ENCODE measurements at regions not wholly inside any gene's neighbourhood (a gene's known extent, or its start where the extent isn't known, plus 50 kb on each side); places are given as distances from the start of the nearest gene placed in this dataset.

DNA sequence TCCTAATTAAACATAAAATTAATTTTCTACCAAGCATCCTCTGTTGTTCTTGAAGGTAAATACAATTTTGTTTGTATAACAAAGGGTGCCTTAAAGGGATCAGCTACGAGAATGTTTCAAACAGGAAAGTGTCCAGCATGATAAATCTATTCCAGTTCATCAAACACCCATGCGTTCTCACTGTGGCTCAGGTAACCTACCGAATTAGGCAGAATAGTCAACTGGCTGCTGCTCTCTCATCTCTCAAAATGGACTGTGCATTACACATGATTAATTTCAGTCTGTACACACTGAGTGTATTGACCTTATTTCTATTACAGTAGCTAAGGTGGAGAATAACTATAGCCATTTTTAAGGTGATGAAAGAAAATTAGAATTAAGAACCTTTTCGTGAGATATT lies 127.5 kb upstream of the RMST start:
- DNase-seq (ENCODE audit: low read depth): no peak

- DNase-seq (ENCODE audit: low read depth): no peak
Measured at GRCh38 chr12:97336900-97337751, 125.5 kb upstream of the RMST start.

- DNase-seq (ENCODE audit: low read depth): no peak
Measured at GRCh38 chr12:97342130-97342529, 120.5 kb upstream of the RMST start.

GRCh38 chr12:97347956-97348355 lies 114.6 kb upstream of the RMST start:
- no peak for DNase-seq (ENCODE audit: low read depth)

DNA sequence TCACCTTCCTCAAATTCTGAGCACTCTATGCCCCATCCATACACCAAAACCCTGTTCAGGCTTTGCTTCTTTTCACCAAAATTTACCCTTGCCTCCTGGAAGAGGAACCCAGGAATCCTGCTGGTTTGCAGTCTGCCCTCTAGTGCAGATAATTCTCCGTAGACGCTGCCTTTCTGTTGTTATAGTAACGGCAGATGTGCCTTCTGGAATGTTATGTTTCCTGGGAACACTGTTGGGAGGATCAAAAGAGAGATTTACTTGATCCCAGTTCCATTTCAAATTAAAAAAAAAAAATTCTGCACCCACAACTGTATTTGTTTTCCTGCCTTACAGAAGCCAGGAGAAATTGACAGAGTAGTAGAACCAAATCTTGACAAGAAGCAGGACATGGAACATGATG lies 104.2 kb upstream of the RMST start:
- no peak for DNase-seq (ENCODE audit: low read depth)

- DNase-seq (ENCODE audit: low read depth): no peak
Measured at GRCh38 chr12:97359021-97359690, 103.4 kb upstream of the RMST start.

GRCh38 chr12:97363693-97364092 lies 98.9 kb upstream of the RMST start:
- no peak for DNase-seq (ENCODE audit: low read depth)

GRCh38 chr12:97368462-97369163 lies 94.0 kb upstream of the RMST start:
- no peak for DNase-seq (ENCODE audit: low read depth)

- no peak for DNase-seq (ENCODE audit: low read depth)
Measured at GRCh38 chr12:97375310-97375709, 87.3 kb upstream of the RMST start.

- DNase-seq (ENCODE audit: low read depth): no peak
Measured at GRCh38 chr12:97380440-97380839, 82.2 kb upstream of the RMST start.

- DNase-seq (ENCODE audit: low read depth): no peak
Measured at GRCh38 chr12:97385121-97385520, 77.5 kb upstream of the RMST start.

DNA sequence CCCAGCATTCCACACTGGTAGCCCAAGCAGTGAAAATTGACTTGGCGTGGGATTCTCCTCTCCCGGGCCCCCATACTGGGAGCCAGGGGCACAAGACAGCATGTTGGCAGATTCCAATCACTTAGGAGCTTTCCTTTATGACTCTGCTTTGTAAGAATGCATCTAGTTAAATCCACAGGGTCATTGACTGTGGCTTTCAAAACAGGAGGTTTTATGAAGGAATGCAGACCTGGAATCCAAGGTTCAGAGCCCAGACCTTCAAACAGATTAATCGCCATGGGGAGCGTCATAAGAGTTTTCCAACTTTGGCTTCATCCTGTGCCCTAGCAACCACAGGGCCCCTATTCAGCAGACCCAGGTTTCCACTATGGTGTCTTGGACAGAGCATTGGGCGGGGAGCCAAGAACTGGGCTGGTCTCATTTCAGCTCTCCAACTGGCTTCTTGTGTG lies 76.4 kb upstream of the RMST start:
- no peak for DNase-seq (ENCODE audit: low read depth)

DNA sequence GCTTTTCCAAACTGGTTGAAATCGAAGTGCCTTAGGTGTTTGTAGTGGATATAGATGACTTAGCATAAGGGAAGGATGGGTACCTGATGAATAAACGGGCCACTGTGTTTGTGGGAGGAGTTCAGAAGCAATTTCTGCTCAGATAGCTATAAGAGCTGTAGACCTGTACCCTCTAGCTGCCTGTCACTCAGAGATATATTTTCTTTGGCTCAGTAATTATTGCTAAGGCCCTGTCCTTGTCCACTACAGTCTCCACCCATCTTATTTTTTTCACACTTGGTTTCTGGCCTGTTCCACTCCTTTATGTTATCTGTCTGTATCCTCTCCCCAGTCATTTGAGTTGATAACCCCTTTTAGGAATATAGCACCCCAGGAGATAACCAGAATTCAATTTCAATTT lies 74.8 kb upstream of the RMST start:
- DNase-seq (ENCODE audit: low read depth): no peak

- no peak for DNase-seq (ENCODE audit: low read depth)
Measured at GRCh38 chr12:97394657-97395056, 67.9 kb upstream of the RMST start.

- DNase-seq (ENCODE audit: low read depth): no peak
Measured at GRCh38 chr12:97397008-97397407, 65.6 kb upstream of the RMST start.

- no peak for DNase-seq (ENCODE audit: low read depth)
Measured at GRCh38 chr12:97398704-97399103, 63.9 kb upstream of the RMST start.

- DNase-seq (ENCODE audit: low read depth): no peak
Measured at GRCh38 chr12:97404093-97404492, 58.5 kb upstream of the RMST start.

DNA sequence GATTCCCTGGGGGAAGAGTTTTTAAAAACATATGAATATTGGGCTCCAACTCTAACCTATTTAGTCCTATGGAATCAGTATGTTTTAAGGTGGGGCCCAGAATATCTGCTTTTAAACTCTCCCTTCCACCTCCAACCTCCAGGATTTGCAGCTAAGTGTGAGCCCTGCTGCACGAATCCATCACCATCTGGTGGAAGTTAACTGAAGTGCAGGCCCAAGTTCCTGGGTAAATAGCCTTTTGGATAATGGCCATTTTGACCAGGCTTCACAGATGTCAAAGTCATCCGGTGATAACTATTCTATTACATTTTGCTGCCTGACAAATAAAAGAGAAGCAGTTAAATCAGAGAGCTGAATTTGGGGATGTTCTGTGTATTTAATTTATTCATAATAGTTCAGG lies 58.1 kb upstream of the RMST start:
- DNase-seq (ENCODE audit: low read depth): peak; percentile 0

GRCh38 chr12:97408363-97408762 lies 54.2 kb upstream of the RMST start:
- DNase-seq (ENCODE audit: low read depth): no peak

DNA sequence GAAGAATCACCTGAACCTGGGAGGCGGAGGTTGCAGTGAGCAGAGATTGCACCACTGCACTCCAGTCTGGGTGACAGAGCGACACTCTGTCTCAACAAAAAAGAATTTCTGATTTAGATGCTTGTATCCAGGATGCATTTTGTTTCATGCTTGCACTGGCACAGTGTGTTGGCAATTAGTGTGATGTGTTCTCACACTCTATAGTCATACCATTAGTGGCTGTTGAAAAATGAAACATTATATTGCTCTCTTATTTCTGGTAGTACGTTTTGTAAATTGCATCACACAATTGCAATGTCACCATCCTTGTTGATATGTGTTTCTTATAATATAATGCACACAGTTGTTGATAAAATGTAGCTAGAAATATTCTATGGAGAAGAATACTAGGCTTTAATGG lies 51.3 kb upstream of the RMST start:
- no peak for DNase-seq (ENCODE audit: low read depth)

Measured in EH (cell line).